HEK293T (cell line): ENCODE measurements at regions not wholly inside any gene's neighbourhood (a gene's known extent, or its start where the extent isn't known, plus 50 kb on each side); places are given as distances from the start of the nearest gene placed in this dataset.

Source experiments
- FOXA1 ChIP-seq: fragments of 450-650 bp; IDR thresholded peaks from 2 replicates; pipeline ENCODE4 v1.6.1; 2016; ENCODE audit warnings: mild to moderate bottlenecking
- FOXM1 ChIP-seq: fragments of 450-650 bp; IDR thresholded peaks from 2 replicates; pipeline ENCODE4 v1.6.1; 2017; ENCODE audit warnings: mild to moderate bottlenecking, borderline replicate concordance
- PKNOX1 ChIP-seq: fragments of 450-650 bp; IDR thresholded peaks from 2 replicates; pipeline ENCODE4 v1.6.1; 2016
- SUZ12 ChIP-seq: fragments of 450-650 bp; IDR thresholded peaks from 2 replicates; pipeline ENCODE4 v1.6.1; 2016; ENCODE audit warnings: mild to moderate bottlenecking

GRCh38 chr22:26082866-26083265, 86.4 kb upstream of the SEZ6L start:
- TF ChIP-seq FOXA1 (no peak), SUZ12 (no peak), PKNOX1 (no peak), FOXM1 (no peak)
